Common myeloid progenitor, CD34-positive (primary cell): ENCODE measurements at regions not wholly inside any gene's neighbourhood (a gene's known extent, or its start where the extent isn't known, plus 50 kb on each side); places are given as distances from the start of the nearest gene placed in this dataset.

ENCODE experiments used
- CTCF ChIA-PET: fragments of 350-600 bp; sonication (Branson Sonifier 250); formaldehyde crosslinking; loops from one replicate; lab custom pipeline; 2021; ENCODE audit warnings: antibody characterized with exemption; lab: Charles Lee
- POLR2A ChIA-PET: fragments of 350-600 bp; sonication (Branson Sonifier 250); formaldehyde crosslinking; loops from one replicate; lab custom pipeline; 2021; ENCODE audit warnings: antibody characterized with exemption; lab: Charles Lee
- DNase-seq, 3 donors: peaks; one replicate each; pipeline versions ENCODE4 v3.0.0 to v3.0.0-alpha.2; 2013
- H3K27ac ChIP-seq, 2 experiments: 1 replicate in 1 of 2; 2 replicates in 1 of 2; pipeline ENCODE4 v1.7.0; 2013; ENCODE audit warnings: inconsistent platforms in 2 of 2, low read length in 2 of 2, mild to moderate bottlenecking in 2 of 2, low read depth in 1 of 2, moderate library complexity in 1 of 2; ENCODE audit not compliant: severe bottlenecking in 2 of 2, insufficient read depth in 1 of 2, poor library complexity in 1 of 2
- H3K27me3 ChIP-seq, 5 experiments: replicated peaks in 2 of 5; 1 replicate in 3 of 5; 2 replicates in 2 of 5; pipeline versions ENCODE4 v1.6.1 to v1.7.0; 2013; ENCODE audit warnings: low read length in 4 of 5, mild to moderate bottlenecking in 2 of 5, moderate library complexity in 2 of 5, inconsistent platforms in 1 of 5; ENCODE audit not compliant: insufficient read depth in 5 of 5, control insufficient read depth in 4 of 5
- H3K36me3 ChIP-seq, 4 experiments: 1 replicate in 2 of 4; 2 replicates in 2 of 4; pipeline versions ENCODE4 v1.6.1 to v1.7.0; 2013; ENCODE audit warnings: low read length in 3 of 4, control low read depth in 1 of 4, mild to moderate bottlenecking in 1 of 4; ENCODE audit not compliant: control insufficient read depth in 4 of 4, insufficient read depth in 4 of 4
- H3K4me1 ChIP-seq, 4 experiments: 1 replicate in 3 of 4; 2 replicates in 1 of 4; pipeline versions ENCODE4 v1.6.1 to v1.7.1; 2013; ENCODE audit warnings: low read length in 3 of 4, mild to moderate bottlenecking in 3 of 4, control low read depth in 1 of 4, inconsistent platforms in 1 of 4, moderate library complexity in 1 of 4; ENCODE audit not compliant: control insufficient read depth in 4 of 4, insufficient read depth in 4 of 4; ENCODE audit errors: control extremely low read depth in 1 of 4
- H3K4me3 ChIP-seq, 7 experiments: 1 replicate in 4 of 7; 2 replicates in 3 of 7; pipeline versions ENCODE4 v1.5.1 to v1.7.0; 2013; ENCODE audit warnings: mild to moderate bottlenecking in 7 of 7, low read length in 6 of 7, moderate library complexity in 6 of 7, inconsistent platforms in 2 of 7, low read depth in 2 of 7, control low read depth in 1 of 7; ENCODE audit not compliant: insufficient read depth in 4 of 7, control insufficient read depth in 1 of 7; ENCODE audit errors: extremely low read depth in 1 of 7
- H3K9me3 ChIP-seq, 5 experiments: 1 replicate in 4 of 5; 2 replicates in 1 of 5; pipeline versions ENCODE4 v1.6.1 to v1.7.1; 2013; ENCODE audit warnings: low read length in 4 of 5, mild to moderate bottlenecking in 2 of 5, inconsistent platforms in 1 of 5, low read depth in 1 of 5, moderate library complexity in 1 of 5; ENCODE audit not compliant: control insufficient read depth in 4 of 5, insufficient read depth in 2 of 5; ENCODE audit errors: control extremely low read depth in 1 of 5
- WGBS: methylation state at CpG from one replicate; pipeline ENCODE4 v1.1.5; 2013; ENCODE audit not compliant: insufficient coverage; 5-methylcytosine and 5-hydroxymethylcytosine counted together

DNA sequence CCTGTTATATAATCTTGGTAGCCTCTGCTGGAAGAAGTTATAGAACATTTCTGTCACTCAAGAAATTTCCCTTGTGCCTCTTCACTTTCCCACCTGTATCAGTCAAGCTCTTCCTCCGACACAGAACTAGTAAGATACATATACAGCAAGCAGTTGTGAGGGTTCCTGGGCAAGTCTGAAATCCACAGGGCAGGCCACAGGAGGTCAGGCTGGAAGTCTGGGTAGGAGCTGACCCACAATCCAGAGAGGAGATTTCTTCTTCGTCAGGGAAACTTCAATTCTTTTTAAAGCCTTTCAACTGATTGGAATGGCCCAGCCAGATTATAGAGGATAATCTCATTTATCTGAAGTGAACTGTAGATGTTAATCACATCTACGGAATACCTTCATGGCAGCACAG, 96.4 kb upstream of the FMN2 start:
- Histone ChIP-seq H3K27ac (no peak overlapping the region), H3K4me3 (no peak overlapping the region), H3K4me1 (peaks cover 0 to 10% (median 7%) of the 10 kb centered on the region in 4 experiments), H3K9me3 (no peaks in the 10 kb centered on the region), H3K36me3 (no peaks in the 10 kb centered on the region), H3K27me3 (peaks cover 14 to 69% (median 29%) of the 10 kb centered on the region in 5 experiments)
- 100% methylated on average over 1 of the region's 3 CpGs for WGBS
- ChIA-PET POLR2A (no interaction called here), CTCF (interaction anchor here (1.0 to 1.3 kb wide), 2 partner anchors 9 to 13 kb away, joined by 3 to 4 read pairs; no protein-coding TSS in a partner anchor)
- no peak for DNase-seq

DNA sequence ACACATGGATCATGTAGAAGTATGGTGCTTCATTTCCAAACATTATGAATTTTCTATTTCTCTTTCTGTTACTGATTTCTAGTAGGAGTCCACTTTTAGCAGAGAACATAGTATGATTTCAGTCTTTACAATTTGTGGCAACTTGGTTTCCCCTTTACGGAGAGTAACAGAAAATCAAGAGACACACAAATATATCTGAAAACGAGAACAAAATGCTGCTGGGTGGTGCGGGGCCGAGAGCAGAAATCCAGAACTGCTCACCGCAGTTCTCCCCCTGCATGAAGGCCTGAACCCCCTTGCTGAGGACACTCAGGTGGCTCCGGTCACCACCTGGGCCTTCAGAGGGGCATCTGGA, 94.5 kb upstream of the FMN2 start:
- Histone ChIP-seq H3K36me3 (no peaks in the 10 kb centered on the region), H3K27ac (no peak overlapping the region), H3K9me3 (no peaks in the 10 kb centered on the region), H3K4me3 (peak overlapping the region in 3 of 7 experiments; percentile 33 to 63 (median 48)), H3K27me3 (peaks cover 14 to 82% (median 30%) of the 10 kb centered on the region in 5 experiments), H3K4me1 (peaks cover 0 to 10% (median 7%) of the 10 kb centered on the region in 4 experiments)
- DNase-seq: peak in 1 of 3 donors; percentile 15
- WGBS: 44% methylated on average over 5 of the region's 6 CpGs
- CTCF ChIA-PET: no interaction called here
- POLR2A ChIA-PET: no interaction called here

DNA sequence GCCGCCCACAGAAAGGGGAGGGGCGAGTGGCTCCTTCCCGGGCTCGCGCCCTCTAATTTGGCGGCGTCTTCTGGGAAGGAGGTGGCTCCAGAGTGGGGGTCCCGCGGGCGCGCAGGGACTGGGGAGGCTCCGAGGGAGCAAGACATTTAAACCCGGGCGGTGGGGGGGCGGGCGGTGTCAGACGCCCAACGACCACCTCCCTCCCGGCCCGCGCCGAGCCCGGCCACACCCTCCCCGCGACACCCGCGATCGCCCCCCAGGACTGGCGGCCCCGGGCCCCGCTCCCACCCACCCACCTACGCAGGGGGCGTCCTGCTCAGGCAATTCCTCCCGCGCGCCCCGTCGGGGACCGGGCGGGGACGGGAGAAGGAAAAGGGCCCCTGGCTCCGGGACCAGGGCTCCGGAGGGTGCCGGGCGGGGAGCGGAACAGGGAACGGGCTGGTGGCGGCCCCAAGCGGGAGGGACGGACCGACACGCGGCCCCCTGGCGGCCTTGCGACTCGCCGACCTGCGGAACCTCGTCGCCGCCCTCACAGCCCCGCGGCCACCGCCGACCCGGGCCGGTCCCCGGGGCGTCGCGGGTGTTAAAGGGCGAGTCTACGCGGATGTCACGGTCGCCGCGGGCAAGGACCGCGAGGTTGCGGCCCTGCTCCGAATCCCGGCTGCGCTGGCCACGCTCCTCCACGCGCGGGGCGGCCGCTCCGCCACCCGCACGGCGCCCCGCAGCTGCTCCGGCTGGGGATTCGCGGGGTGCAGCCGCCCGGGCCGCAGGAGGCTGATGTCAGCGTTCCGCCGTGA, 94.0 kb upstream of the FMN2 start:
- peaks cover 0 to 10% (median 7%) of the 10 kb centered on the region in 4 experiments for H3K4me1 ChIP-seq
- H3K27me3 ChIP-seq: peaks cover 16 to 82% (median 30%) of the 10 kb centered on the region in 5 experiments
- H3K9me3 ChIP-seq: no peaks in the 10 kb centered on the region
- DNase-seq: peak; percentile 38 to 62 (median 50)
- peak overlapping the region in 6 of 7 experiments; percentile 9 to 63 (median 46) for H3K4me3 ChIP-seq
- no peak overlapping the region for H3K27ac ChIP-seq
- POLR2A ChIA-PET: no interaction called here
- CTCF ChIA-PET: interaction anchor here (2.1 kb wide), 1 partner anchor 45 kb away, joined by 10 read pairs; no protein-coding TSS in a partner anchor
- no peaks in the 10 kb centered on the region for H3K36me3 ChIP-seq
- WGBS: 4% methylated on average over 82 of the region's 104 CpGs

DNA sequence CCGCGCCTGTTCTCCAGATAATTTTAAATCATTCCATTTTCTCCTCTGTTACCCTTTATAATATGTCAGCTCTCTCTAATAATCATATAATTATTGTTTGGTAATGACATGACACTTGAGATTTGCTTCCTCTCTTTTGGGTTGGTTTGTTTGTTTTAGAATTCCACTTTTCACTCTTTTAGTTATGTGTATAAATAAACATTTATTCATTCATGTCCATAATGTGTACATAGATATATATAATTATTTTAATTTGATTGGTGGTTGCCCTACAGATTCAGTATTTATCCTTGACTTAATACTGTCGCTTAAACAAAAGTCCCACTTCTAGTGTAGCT, 93.4 kb upstream of the FMN2 start:
- no peak overlapping the region for H3K27ac ChIP-seq
- no peaks in the 10 kb centered on the region for H3K36me3 ChIP-seq
- ChIA-PET CTCF (interaction anchor here (2.1 kb wide), 1 partner anchor 46 kb away, joined by 10 read pairs; no protein-coding TSS in a partner anchor), POLR2A (no interaction called here)
- DNase-seq: no peak
- H3K9me3 ChIP-seq: no peaks in the 10 kb centered on the region
- peak overlapping the region in 5 of 7 experiments; percentile 37 to 63 (median 48) for H3K4me3 ChIP-seq
- peaks cover 16 to 80% (median 30%) of the 10 kb centered on the region in 5 experiments for H3K27me3 ChIP-seq
- H3K4me1 ChIP-seq: peaks cover 0 to 10% (median 7%) of the 10 kb centered on the region in 4 experiments
- 83% methylated on average over 1 of the region's 3 CpGs for WGBS

DNA sequence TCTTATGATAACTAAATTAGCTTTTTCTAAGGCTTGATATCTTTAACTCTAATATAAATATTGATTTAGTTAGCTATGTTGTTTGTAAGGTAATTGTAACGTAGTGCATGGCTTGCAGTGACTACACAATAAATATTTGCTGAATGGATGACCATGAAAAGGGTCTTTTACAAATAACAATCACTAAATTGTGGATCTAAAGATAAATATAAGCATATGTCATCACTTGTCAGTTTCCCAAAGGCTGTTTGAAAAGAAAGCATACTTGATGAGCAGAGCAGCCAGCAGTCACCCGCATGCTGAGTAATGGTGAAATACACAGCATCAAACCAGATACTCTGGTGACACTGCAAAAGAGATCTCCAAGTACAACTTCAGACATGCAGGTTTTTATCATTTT, 92.5 kb upstream of the FMN2 start:
- ChIA-PET POLR2A (no interaction called here), CTCF (interaction anchor here (2.1 kb wide), 1 partner anchor 46 kb away, joined by 10 read pairs; no protein-coding TSS in a partner anchor)
- WGBS: 100% methylated on average over 1 of the region's 2 CpGs
- no peaks in the 10 kb centered on the region for H3K9me3 ChIP-seq
- H3K36me3 ChIP-seq: no peaks in the 10 kb centered on the region
- no peak overlapping the region for H3K27ac ChIP-seq
- no peak overlapping the region for H3K4me3 ChIP-seq
- DNase-seq: peak in 2 of 3 donors; percentile 28 to 37
- peaks cover 15 to 73% (median 27%) of the 10 kb centered on the region in 5 experiments for H3K27me3 ChIP-seq
- H3K4me1 ChIP-seq: peaks cover 0 to 10% (median 7%) of the 10 kb centered on the region in 4 experiments

DNA sequence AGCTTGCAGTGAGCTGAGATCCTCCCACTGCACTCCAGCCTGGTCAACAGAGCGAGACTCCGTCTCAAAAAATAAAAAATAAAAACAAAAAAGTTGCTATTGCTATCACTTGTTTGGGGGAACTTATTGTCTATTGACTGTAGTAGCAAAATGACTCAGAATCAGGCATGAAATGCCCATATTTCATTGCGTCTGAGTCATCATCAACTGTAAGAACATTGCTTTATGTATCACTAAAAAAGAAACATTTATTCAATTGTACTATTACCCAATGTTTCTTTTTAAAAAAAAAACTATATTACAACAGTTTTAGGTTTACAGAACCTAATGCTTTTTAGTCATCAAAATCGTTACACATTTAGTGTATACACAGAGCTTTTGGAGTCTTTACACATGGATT, 91.0 kb upstream of the FMN2 start:
- POLR2A ChIA-PET: no interaction called here
- no peak overlapping the region for H3K27ac ChIP-seq
- H3K9me3 ChIP-seq: no peaks in the 10 kb centered on the region
- no CpG with 5 or more reads among the region's 4 CpGs for WGBS
- DNase-seq: peak in 2 of 3 donors; percentile 49 to 56
- H3K4me3 ChIP-seq: no peak overlapping the region
- peaks cover 10 to 59% (median 21%) of the 10 kb centered on the region in 5 experiments for H3K27me3 ChIP-seq
- peaks cover 0 to 10% (median 7%) of the 10 kb centered on the region in 4 experiments for H3K4me1 ChIP-seq
- CTCF ChIA-PET: no interaction called here
- H3K36me3 ChIP-seq: no peaks in the 10 kb centered on the region

DNA sequence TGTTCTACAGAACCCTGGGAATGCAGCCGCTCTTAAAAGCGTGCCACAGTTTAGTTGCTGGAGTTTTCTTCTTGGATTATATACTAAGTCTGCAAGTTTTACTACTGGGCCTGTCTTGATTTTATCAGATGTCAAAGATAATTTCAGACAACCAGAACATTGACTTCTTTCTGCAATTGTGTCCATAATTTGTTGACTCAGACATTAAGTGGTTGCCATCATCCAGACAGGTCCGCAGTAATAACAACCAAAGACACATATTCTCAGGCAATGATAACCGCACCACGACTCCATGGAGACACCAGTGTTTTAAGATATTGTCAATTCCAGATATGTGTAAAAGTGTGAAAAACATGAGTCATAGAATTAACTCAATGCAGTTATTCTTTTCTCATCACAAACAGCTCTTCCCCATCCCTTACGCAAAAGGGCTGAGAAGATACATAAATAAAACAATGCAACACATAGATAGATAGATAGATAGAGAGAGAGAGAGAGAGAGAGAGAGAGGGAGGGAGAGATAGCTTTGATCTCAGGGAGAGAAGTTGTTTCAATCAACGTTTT, 90.4 kb upstream of the FMN2 start:
- whole genome bisulfite sequencing: no CpG with 5 or more reads among the region's 7 CpGs
- no peak overlapping the region for H3K4me3 ChIP-seq
- DNase-seq: no peak
- peaks cover 10 to 54% (median 18%) of the 10 kb centered on the region in 5 experiments for H3K27me3 ChIP-seq
- CTCF ChIA-PET: interaction anchor here (0.6 to 1.2 kb wide), 2 partner anchors 148 to 634 kb away, joined by 3 to 5 read pairs; no protein-coding TSS in a partner anchor
- H3K9me3 ChIP-seq: no peaks in the 10 kb centered on the region
- POLR2A ChIA-PET: no interaction called here
- no peaks in the 10 kb centered on the region for H3K36me3 ChIP-seq
- no peak overlapping the region for H3K27ac ChIP-seq
- H3K4me1 ChIP-seq: peaks cover 0 to 10% (median 7%) of the 10 kb centered on the region in 4 experiments
